ENCODE measurements at regions not wholly inside any gene's neighbourhood (a gene's known extent, or its start where the extent isn't known, plus 50 kb on each side); places are given as distances from the start of the nearest gene placed in this dataset.

- no peak for DNase-seq
These were observed 119.2 kb upstream of the NCOR2 start for GRCh38 chr12:124686370-124687173.

GRCh38 chr12:124685689-124686369 lies 118.4 kb upstream of the NCOR2 start:
- no peak for DNase-seq

DNA sequence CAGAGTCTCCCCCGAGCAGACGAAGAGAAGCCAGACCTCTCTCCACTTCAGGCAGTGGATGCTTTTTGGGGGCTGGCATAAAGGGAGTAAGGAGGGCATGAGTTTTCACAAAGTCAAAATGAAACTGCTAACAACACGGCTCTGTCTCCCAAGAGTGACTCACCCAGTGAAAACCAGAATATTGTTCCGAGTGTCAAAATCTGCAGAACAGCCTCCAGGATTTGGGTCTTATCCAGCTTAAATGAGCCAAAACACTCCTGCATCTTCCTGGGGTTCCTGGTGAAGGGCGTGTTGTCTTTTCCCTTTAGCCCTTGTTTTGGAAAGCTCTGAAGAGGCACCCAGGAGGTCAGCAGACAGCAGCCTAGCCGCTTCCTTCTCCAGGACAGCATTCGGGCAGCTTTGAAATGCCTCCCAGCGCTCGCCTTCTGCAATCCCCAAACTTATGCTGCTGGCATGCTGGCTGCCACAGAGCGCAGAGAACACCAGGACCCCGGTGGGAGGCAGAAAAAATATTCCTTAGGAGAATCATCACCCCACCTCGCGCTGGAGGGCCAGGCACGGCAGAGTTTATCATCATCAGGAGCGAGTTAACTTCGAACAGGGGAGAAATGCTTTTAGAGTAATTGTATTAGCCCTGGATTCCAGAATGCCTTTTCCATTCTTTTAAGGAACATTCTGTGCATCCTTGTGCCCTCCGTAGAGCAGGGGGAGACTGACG lies 117.7 kb upstream of the NCOR2 start:
- DNase-seq = peak; percentile 50

- DNase-seq = no peak
These were observed 117.1 kb upstream of the NCOR2 start for GRCh38 chr12:124684496-124684895.

- DNase-seq = no peak
These were observed 116.0 kb upstream of the NCOR2 start for GRCh38 chr12:124683152-124684124.

DNA sequence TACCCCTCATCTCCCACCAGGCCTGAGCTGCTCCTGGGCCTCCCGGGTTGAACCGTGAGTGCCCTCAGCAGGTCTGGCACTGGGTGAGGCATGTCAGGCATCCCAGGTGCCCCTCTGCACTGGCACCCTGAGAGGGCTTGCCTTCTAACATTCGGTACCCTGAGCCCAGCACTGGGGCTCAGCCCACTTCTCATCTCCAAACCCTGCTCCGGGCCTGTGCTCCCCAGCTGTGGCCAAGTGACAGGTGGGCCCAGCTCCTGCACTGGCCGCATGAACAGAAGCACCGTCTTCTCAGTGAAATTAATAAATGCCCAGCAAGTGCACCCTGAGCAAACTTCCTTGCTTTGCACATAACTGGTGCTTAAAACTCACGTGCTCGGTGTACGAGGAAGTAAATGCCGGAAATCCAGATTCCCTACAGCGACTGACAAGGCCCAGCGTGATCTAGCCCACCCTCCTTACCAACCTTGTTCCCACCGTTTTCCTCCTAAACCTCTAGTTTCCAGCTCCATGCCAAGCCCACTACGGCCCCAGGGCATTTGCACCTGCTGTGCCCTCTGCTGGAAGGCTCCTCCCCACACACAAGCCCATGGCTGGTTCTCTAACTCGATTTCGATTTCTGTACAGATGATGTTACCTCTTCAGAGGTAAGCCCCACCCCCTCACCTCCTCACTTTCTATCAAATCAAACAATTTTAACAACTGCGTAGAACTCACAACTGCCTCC lies 115.2 kb upstream of the NCOR2 start:
- no peak for DNase-seq

DNA sequence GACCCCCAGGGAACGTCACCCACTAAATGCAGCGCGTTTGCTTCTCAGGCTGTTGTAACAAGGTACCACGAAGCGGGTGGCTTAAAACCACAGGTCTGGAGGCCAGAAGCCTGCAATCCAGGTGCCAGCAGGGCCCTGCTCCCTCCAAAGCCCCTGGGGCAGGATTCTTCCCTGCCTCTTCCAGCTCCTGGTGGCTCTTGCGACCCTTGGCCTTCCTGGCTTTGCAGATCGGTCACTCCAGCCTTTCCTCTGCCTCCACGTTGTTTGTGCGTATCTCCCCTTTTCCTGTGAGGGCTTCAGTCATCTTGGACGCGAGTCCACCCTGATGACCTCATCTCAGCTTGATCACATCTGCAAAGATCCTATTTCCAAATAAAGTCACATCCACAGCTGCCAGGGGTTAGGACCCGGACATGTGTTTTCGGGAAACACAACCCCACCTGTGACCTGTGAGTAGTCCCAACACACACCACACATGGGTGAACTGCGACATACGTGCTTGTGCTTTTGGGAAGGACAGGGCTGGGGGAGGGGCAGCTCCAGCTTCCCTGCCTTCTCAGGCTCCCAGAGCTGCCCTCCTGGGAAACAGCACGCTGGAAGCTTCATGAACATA lies 114.5 kb upstream of the NCOR2 start:
- DNase-seq = no peak

DNA sequence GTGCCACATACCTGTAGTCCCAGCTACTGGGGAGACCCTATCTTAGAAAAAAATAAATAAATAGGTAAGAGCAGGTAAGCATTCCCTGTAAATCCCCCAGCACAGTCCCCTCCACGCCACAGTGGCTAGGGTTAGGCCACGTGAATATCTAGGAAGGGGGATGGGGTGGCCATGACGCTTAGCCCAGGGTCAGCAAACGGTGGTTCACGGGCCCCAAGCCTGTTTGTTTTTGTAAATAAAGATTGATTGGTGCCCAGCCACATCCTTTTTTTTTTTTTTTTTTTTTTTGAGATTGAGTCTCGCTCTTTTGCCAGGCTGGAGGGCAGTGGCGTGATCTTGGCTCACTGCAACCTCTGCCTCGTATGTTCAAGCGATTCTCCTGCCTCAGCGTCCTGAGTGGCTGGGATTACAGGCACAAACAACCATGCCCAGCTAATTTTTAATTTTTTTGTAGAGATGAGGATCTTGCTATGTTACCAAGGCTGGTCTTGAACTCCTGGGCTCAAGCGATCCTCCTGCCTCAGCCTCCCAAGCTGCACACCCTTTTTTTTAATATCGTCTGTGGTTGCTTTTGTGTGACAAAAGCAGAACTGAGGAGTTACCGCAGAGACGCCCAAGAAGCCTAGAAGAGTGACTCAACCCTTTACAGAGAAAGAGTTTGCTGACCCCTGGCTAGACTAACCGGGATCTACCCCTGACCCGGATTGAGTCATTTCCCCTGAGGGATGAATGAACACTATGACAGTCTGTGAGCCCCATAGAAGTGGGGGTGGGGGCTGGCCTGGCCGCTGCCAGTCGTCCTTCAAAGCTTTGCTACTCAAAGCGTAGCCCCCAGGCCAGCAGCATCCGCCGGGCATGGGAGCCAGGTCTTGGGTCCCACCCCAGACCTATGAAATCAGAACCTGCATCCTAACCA lies 113.7 kb upstream of the NCOR2 start:
- DNase-seq = peak; percentile 63

- no peak for DNase-seq
These were observed 112.3 kb upstream of the NCOR2 start for GRCh38 chr12:124679533-124680371.

DNA sequence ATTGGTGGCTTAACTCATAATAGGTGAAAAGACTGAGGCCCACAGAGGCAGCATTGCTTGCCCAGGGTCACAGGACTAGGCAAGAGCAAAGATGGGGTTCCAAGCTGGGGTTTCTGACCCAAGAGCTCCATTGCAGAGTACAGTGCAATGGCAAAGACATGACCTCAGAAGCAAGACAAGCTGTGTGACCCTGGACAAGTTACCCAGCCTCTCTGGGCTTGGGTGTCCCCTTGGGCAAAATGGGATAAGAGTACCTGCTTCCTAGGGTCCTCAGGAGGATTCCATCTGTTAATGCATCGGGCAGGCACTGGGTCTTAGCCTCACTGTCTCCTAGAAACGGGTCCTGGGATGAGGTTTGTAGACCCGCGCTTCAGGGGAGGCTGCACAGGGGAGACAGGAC lies 111.6 kb upstream of the NCOR2 start:
- DNase-seq = no peak

- DNase-seq = no peak
These were observed 111.0 kb upstream of the NCOR2 start for GRCh38 chr12:124678421-124678893.

- no peak for DNase-seq
These were observed 110.3 kb upstream of the NCOR2 start for GRCh38 chr12:124677552-124678356.

DNA sequence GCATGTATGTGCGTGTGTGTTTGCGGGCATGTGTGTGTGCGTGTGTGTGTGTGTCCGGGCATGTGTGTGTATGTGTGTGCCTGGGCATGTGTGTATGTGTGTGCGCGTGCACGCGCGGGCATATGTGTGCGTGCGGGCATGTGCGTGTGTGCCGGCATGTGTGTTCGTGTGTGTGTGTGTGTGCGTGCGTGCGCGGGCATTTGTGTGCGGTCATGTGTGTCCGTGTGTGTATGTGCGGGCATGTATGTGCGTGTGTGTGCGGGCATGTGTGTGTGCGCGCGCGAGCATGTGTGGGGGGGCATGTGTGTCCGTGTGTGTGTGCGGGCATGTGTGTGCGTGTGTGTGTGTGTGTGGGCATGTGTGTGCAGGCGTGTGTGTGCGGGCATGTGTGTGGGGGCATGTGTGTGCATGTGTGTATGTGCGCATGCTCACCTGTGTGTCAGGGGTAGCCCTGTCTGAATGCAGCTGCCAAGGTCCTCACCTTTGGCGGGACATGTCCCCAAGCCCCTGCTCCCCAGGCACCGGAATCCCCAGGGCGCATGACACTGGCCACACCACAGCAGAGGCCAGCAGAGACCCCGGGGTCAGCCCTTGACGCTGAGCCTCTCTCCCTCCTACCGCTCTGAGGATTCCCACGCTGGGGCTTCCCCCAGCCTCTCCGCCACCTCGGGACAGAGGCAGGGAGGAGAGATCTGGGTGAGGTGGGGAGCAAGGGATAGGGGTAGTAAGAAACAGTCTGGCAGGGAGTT lies 109.5 kb upstream of the NCOR2 start:
- DNase-seq = no peak

DNA sequence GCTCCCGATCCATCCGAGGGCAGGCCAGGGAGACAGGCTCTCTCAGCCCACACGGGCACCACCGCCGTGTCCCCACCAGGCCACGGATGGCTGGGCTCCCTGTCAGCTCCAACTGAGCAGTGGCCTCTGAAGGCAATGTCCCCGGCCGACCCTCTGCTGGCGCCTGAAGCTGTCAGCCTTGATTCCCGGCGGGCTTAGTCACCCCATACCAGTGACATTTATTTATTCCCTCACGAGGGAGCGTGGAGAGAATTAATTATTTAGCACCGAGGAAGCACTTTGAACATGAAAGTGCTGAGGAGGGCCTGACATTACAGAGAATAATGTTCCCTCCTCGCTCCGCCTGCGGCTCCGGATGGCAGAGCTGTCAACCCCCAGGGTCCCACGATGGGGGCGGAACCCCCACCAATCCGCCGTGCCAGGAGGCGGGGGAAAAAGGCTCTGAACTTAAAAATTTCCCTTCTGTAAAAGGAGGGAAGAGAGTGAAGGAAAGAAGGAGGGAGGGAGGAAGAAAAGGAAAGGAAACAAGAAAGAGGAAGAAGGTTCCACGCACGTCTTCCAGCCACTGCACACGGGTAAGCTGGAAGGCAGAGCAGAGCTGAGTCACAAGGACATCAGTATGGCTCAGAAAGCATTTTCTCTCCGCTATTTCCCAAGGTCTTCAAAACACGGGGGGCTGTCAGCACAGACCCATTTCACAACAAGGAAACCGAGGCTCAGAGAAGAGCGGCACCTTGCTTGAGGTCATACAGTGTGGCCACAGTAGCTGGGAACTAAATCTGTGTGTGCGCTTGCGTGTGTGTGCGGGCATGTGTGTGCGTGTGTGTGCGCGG lies 108.7 kb upstream of the NCOR2 start:
- no peak for DNase-seq

DNA sequence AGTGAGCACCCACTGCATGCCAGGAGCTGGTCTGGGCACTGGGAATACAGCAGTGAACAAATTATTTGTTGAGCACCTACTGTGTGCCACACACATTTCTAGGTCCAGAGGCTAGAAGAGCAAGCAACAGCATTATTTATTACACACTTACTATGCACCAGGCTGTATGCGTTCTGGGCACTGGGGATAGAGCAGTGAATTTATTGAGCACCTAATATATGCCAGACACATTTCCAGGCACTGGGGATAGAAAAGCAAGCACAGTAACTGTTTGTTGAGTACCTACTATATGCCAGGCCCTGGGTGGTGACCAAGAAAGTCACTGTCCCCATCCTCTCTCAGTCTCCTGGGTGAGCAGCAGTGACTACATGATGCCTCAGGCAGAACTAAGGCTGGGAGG lies 107.5 kb upstream of the NCOR2 start:
- no peak for DNase-seq

GRCh38 chr12:124673801-124674617 lies 106.6 kb upstream of the NCOR2 start:
- no peak for DNase-seq
